Heart left ventricle (tissue), 16 donors: ENCODE measurements at regions not wholly inside any gene's neighbourhood (a gene's known extent, or its start where the extent isn't known, plus 50 kb on each side); places are given as distances from the start of the nearest gene placed in this dataset.

Experiments
- ATAC-seq, 4 donors: fragments of 200-7000 bp; cut with Tn5 transposase; one replicate each; pipeline ENCODE4 v1.9.1; 2020 to 2022; ENCODE audit warnings: moderate library complexity in 4 of 4, mild to moderate bottlenecking in 3 of 4, moderate number of reproducible peaks in 1 of 4
- DNase-seq, 5 donors: peaks; one replicate each; pipeline ENCODE4 v3.0.0-alpha.2; 2020
- H3K27ac ChIP-seq, 12 donors: fragments of 200-600 bp; sonication (generic) in 4 of 12; one replicate each; pipeline versions ENCODE4 v1.5.0 to v1.8.0; 2016 to 2022; ENCODE audit warnings: mild to moderate bottlenecking in 2 of 12
- H3K27me3 ChIP-seq, 9 donors: fragments of 200-600 bp; sonication (generic) in 2 of 9; one replicate each; pipeline versions ENCODE4 v1.5.1 to v1.8.0; 2016 to 2022; ENCODE audit warnings: mild to moderate bottlenecking in 3 of 9
- H3K36me3 ChIP-seq, 9 donors: fragments of 200-600 bp; sonication (generic) in 2 of 9; one replicate each; pipeline versions ENCODE4 v1.5.0 to v1.8.0; 2018 to 2022; ENCODE audit warnings: mild to moderate bottlenecking in 2 of 9
- H3K4me1 ChIP-seq, 12 donors: fragments of 200-600 bp; sonication (generic) in 4 of 12; one replicate each; pipeline versions ENCODE4 v1.5.0 to v1.8.0; 2016 to 2022; ENCODE audit warnings: mild to moderate bottlenecking in 3 of 12
- H3K4me3 ChIP-seq, 12 donors: fragments of 200-600 bp; sonication (generic) in 4 of 12; one replicate each; pipeline versions ENCODE4 v1.5.0 to v1.8.0; 2017 to 2022; ENCODE audit warnings: mild to moderate bottlenecking in 9 of 12, moderate library complexity in 4 of 12
- H3K9me3 ChIP-seq, 12 donors: fragments of 200-600 bp; sonication (generic) in 4 of 12; one replicate each; pipeline versions ENCODE4 v1.5.0 to v1.8.0; 2016 to 2022; ENCODE audit warnings: mild to moderate bottlenecking in 1 of 12
- POLR2A ChIP-seq, 2 donors: fragments of 450-650 bp; IDR thresholded peaks; one replicate each; pipeline ENCODE4 v1.6.1; 2017; ENCODE audit warnings: antibody characterized with exemption in 2 of 2, mild to moderate bottlenecking in 2 of 2, moderate library complexity in 2 of 2
- WGBS, 4 donors: extraction: QIAGEN DNeasy Blood & Tissue Kit in 2 of 4; methylation state at CpG; one replicate each; pipeline versions ENCODE4 v1.1.5 to v1.1.7; 2013 to 2018; 5-methylcytosine and 5-hydroxymethylcytosine counted together
- intact Hi-C, 10 donors: fragments of 100-400 bp; cut with DNase I; formaldehyde crosslinking; loops; one replicate each; pipeline versions ENCODE4 v1.11.1 to v1.14.2; 2022
- TF ChIP-seq, protein P1 (sequence below), 12 donors: fragments of 200-600 bp; sonication (generic) in 4 of 12; IDR thresholded peaks; one replicate each; pipeline versions ENCODE4 v1.5.0 to v1.8.0; 2018 to 2022; ENCODE audit warnings: antibody characterized with exemption in 12 of 12, mild to moderate bottlenecking in 5 of 12
- donor health status: ischemic (EF 13 %, LVEDD 7.1; RV severe dilation, severe dysfunction).
- donor health status: healthy with polysubstance abuse.
- donor health status: DM: no; HTN: yes; CAD: no.
- donor health status: DM: no; HTN: no; CAD: no.
- donor health status: ischemic (EF 25% LVEDD 6.9; RV normal size, moderate dysfunction).
- donor health status: ischemic (EF 25% LVEDD 5.7; RV mildly dilated, moderate dysfunction).
- donor health status: healthy.
- donor health status: DM: yes; HTN: yes; CAD: no.
- donor health status: ischemic (EF 35%, LVEDD 5.7; RV mildly dilated, moderate dysfunction).
- donor health status: nonischemic (EF 11% LVEDD 7.7; RV severe dilation, severe dysfunction).
- donor health status: DM: yes; HTN: yes; CAD: no.
- donor health status: PGD.
- donor health status: ischemic (EF 29% LVEDD 5.4; RV normal size, mild dysfunction).
- donor health status: nonischemic (EF 23%, LVEDD 6.1; RV moderate dilation, normal function).

DNA sequence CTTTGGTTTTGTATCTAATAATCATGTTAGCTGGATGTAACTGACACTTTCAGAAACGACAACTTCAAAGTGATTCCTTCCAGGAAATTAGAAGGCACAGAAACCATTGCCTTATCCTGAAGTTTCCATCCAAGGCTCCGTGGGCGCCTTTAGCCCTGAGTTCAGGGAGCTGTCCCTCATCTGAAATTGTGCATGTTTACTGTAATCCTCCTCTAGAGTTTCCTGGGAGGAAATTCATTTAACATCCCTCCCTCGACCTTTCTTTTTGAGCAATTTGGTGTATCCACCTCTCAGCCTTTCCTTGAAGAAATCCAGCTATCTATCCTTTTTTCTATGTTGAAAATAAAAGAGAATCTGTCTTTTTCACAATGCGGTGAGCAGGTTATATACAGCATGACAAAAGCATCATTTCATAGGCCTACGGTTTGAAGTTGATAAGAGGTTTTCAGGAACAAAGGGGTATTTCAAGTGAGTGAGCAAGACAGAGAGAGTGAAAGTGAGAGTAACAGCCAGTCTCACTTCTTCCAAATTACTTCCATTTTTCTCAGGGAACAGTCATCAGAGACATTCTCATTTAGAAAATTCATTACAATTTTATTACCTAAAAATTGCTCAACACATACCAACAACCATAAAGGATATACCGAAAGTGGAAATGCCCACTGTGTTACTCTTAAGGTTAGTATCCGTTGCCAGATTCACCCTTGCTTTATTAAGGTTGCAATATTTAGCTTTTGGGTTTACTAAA, 167.3 kb downstream of the MREG start:
- H3K4me3 ChIP-seq: no peak overlapping the region
- DNase-seq: no peak
- no peaks in the 10 kb centered on the region for H3K36me3 ChIP-seq
- H3K9me3 ChIP-seq: no peaks in the 10 kb centered on the region
- no peak for ATAC-seq
- peaks cover 0 to 51% (median 7%) of the 10 kb centered on the region in 12 donors for H3K4me1 ChIP-seq
- TF ChIP-seq, protein P1, sequence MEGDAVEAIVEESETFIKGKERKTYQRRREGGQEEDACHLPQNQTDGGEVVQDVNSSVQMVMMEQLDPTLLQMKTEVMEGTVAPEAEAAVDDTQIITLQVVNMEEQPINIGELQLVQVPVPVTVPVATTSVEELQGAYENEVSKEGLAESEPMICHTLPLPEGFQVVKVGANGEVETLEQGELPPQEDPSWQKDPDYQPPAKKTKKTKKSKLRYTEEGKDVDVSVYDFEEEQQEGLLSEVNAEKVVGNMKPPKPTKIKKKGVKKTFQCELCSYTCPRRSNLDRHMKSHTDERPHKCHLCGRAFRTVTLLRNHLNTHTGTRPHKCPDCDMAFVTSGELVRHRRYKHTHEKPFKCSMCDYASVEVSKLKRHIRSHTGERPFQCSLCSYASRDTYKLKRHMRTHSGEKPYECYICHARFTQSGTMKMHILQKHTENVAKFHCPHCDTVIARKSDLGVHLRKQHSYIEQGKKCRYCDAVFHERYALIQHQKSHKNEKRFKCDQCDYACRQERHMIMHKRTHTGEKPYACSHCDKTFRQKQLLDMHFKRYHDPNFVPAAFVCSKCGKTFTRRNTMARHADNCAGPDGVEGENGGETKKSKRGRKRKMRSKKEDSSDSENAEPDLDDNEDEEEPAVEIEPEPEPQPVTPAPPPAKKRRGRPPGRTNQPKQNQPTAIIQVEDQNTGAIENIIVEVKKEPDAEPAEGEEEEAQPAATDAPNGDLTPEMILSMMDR (IDR thresholded peaks at IDR 0.05): no peak
- no peak for TF ChIP-seq POLR2A (IDR thresholded peaks at IDR 0.05)
- H3K27me3 ChIP-seq: no peaks in the 10 kb centered on the region
- 71 to 76% (median 73%) methylated on average over 8 of the region's 8 CpGs for WGBS, 4 donors
- intact Hi-C loops: no loop called here
- peak overlapping the region in 1 of 12 donors; percentile 45 for H3K27ac ChIP-seq

DNA sequence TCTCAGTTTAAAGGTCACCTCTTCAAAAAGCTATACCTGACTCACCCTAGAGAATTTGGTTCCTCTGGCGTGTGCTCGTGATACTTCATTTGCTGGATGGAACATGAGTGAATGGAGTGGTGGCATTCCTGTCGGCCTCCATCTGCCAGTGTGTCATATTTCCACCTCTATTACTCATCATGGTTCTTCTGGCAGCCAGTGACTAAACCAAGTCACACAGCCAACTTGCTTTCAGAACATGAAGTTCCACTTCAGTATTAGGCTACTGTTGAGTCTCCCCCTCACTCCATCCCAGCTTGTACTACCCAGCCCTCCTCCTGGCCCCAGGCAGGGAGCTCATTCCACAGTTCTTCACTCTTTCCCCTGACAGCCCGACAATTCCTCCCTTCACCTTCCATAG, 169.8 kb downstream of the MREG start:
- 85 to 95% (median 90%) methylated on average over 4 of the region's 4 CpGs for WGBS, 4 donors
- H3K36me3 ChIP-seq: no peaks in the 10 kb centered on the region
- no peak overlapping the region for H3K4me3 ChIP-seq
- peak overlapping the region in 1 of 12 donors; percentile 2 for H3K27ac ChIP-seq
- DNase-seq: peak in 1 of 5 donors; percentile 40
- peak; percentile 37 to 86 (median 64) for ATAC-seq
- no peaks in the 10 kb centered on the region for H3K27me3 ChIP-seq
- H3K4me1 ChIP-seq: peaks cover 0 to 36% (median 6%) of the 10 kb centered on the region in 12 donors
- TF ChIP-seq POLR2A (IDR thresholded peaks at IDR 0.05): no peak
- TF ChIP-seq, protein P1 (IDR thresholded peaks at IDR 0.05): no peak
- no peaks in the 10 kb centered on the region for H3K9me3 ChIP-seq
- intact Hi-C loops: no loop called here

DNA sequence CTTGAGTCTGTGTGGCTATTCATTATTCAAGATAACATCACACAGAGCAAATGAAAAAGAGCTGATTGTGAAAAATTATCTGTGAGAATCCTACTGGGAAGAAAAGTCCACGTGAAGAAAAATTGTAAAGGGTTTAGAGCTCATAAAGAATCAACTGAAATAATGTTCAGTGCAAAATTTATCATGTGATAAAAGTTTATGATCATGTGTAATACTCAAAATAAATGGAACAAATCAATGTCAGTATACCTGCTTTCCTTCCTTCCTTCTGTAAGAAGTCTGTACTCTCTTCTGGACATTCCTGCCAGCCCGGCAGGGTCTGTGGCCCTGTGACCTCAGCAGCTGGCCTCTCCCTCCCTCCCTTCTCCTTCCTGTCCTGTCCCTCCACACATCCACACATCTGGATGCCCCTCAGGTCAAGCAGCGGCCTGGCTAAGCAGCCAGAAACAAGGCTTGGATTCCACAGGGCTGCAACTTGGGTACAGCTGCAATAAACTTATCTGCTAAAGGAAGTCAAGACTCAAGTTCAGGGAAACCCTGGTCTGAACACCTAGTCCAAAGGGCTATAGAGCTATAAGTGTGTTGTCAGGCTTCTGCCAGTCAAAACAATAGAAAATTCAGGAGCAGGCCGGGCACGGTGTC, 172.1 kb downstream of the MREG start:
- peak in 2 of 5 donors; percentile 16 to 32 for DNase-seq

DNA sequence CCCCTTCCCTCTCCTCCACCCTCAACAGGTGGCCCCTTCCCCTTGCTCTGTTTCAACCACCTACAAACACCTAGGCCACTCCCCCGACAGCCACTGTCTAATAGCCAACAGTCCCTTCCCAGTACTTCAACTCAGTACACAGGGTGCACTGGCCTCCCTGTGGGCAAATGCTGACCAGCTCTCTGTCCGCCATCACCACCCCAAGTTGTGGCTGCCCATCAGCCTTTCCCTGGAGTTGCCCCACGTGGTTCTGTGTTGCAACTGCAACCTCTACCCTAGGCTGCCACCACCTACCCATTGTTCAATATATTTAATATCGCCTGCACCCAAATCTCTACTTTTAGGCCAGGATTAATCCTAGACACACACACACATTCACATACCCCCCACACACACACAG, 173.5 kb downstream of the MREG start:
- intact Hi-C loops: loop anchor here in 3 of 10 donors (10.0 kb wide), 3 partner anchors 125 to 405 kb away; partner anchors contain the start of gene FN1 (in 1 of the 3)
- H3K36me3 ChIP-seq: no peaks in the 10 kb centered on the region
- H3K27ac ChIP-seq: peak overlapping the region in 6 of 12 donors; percentile 43 to 60 (median 50)
- ATAC-seq (no peak), DNase-seq (no peak)
- H3K27me3 ChIP-seq: no peaks in the 10 kb centered on the region
- peaks cover 0 to 22% (median 0%) of the 10 kb centered on the region in 12 donors for H3K4me1 ChIP-seq
- TF ChIP-seq, protein P1 (IDR thresholded peaks at IDR 0.05): no peak
- TF ChIP-seq POLR2A (IDR thresholded peaks at IDR 0.05): no peak
- WGBS, 4 donors: 80 to 94% (median 89%) methylated on average over 4 of the region's 4 CpGs
- H3K9me3 ChIP-seq: no peaks in the 10 kb centered on the region
- H3K4me3 ChIP-seq: no peak overlapping the region

More for the DNA sequence above, 172.1 kb downstream of the MREG start:
- H3K4me3 ChIP-seq: no peak overlapping the region
- WGBS, 4 donors: 62 to 70% (median 63%) methylated on average over 5 of the region's 5 CpGs
- H3K27ac ChIP-seq: no peak overlapping the region
- no peaks in the 10 kb centered on the region for H3K9me3 ChIP-seq
- TF ChIP-seq, protein P1 (IDR thresholded peaks at IDR 0.05): no peak
- H3K4me1 ChIP-seq: peaks cover 0 to 22% (median 2%) of the 10 kb centered on the region in 12 donors
- H3K36me3 ChIP-seq: no peaks in the 10 kb centered on the region
- H3K27me3 ChIP-seq: no peaks in the 10 kb centered on the region
- intact Hi-C loops: no loop called here
- ATAC-seq: peak in 3 of 4 donors; percentile 31 to 47 (median 33)
